HG02642 (cell line): ENCODE measurements at regions not wholly inside any gene's neighbourhood (a gene's known extent, or its start where the extent isn't known, plus 50 kb on each side); places are given as distances from the start of the nearest gene placed in this dataset.

ENCODE experiments used
- ATAC-seq: cut with Tn5 transposase; IDR thresholded peaks from one replicate; pipeline ENCODE4 v1.9.1; 2021; ENCODE audit warnings: mild to moderate bottlenecking; ENCODE audit not compliant: unreplicated experiment, poor library complexity

- ATAC-seq, result no peak
These were observed 56.8 kb upstream of the SALL3 start for GRCh38 chr18:78922856-78923255.

- ATAC-seq, result no peak
These were observed 55.3 kb upstream of the SALL3 start for GRCh38 chr18:78924301-78924700.

GRCh38 chr18:78924786-78925540 is 54.7 kb upstream of the SALL3 start:
- no peak for ATAC-seq

GRCh38 chr18:78925557-78926242 is 53.9 kb upstream of the SALL3 start:
- no peak for ATAC-seq

- ATAC-seq, result no peak
These were observed 53.4 kb upstream of the SALL3 start for GRCh38 chr18:78926243-78926615.

- ATAC-seq, result no peak
These were observed 52.5 kb upstream of the SALL3 start for GRCh38 chr18:78927156-78927555.

- ATAC-seq, result no peak
These were observed 52.0 kb upstream of the SALL3 start for GRCh38 chr18:78927616-78928015.

- ATAC-seq, result no peak
These were observed 51.5 kb upstream of the SALL3 start for GRCh38 chr18:78928076-78928475.

GRCh38 chr18:78929516-78929915 is 50.1 kb upstream of the SALL3 start:
- no peak for ATAC-seq
